ENCODE measurements at regions not wholly inside any gene's neighbourhood (a gene's known extent, or its start where the extent isn't known, plus 50 kb on each side); places are given as distances from the start of the nearest gene placed in this dataset.

DNA sequence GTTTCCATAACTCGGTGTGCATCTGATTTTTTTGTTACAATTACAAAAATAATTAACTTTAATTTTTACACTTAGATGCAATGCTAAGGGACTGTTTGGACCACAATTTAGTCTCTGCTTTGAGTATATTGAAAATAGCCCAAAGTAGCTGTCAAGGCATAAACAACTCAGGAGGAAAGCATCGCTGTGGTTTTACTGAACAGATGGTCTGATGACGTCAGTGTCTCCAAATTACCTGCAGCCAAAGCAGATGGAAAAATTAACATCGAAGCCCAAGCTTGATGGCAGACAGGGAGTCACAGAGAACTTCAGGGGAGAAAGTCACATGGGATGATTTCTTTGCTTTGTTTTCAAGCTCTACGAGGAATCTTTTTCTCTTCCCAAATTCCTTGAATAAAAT is 83.1 kb upstream of the PLCL2 start:
- H3K27ac ChIP-seq (ENCODE audit: low read length in 2 of 2) = peak overlapping the region in 1 of 2 donors; percentile 3
- peak overlapping the region; percentile 45 for H3K4me2 ChIP-seq (replicated peaks; ENCODE audit: low read depth, low read length, poor library complexity, severe bottlenecking)
- peak; percentile 55 for DNase-seq
- peak overlapping the region; percentile 92 for H3K27ac Mint-ChIP-seq
- H3K4me3 Mint-ChIP-seq = peak overlapping the region; percentile 75
- H3K9me3 ChIP-seq (ENCODE audit: control extremely low read depth in 1 of 3, control insufficient read depth in 2 of 3, insufficient read depth in 1 of 3, low read length in 2 of 3) = no peaks in the 10 kb centered on the region
- WGBS (ENCODE audit: insufficient coverage) = 0% methylated on average over 3 of the region's 5 CpGs
- POLR2A ChIA-PET = no interaction called here
- H3K27me3 Mint-ChIP-seq = no peaks in the 10 kb centered on the region
- H3K9me3 Mint-ChIP-seq (ENCODE audit: insufficient read depth) = no peaks in the 10 kb centered on the region
- peaks cover 42 to 47% of the 10 kb centered on the region in 2 donors for H3K4me1 ChIP-seq (ENCODE audit: control insufficient read depth in 2 of 2, insufficient read depth in 2 of 2, low read length in 2 of 2)
- H3K36me3 ChIP-seq (replicated peaks in 1 of 2; ENCODE audit: control extremely low read depth in 1 of 2, control insufficient read depth in 1 of 2, extremely low read depth in 1 of 2, insufficient read depth in 2 of 2, low read length in 1 of 2) = no peaks in the 10 kb centered on the region
- no peaks in the 10 kb centered on the region for H3K79me2 ChIP-seq (ENCODE audit: control insufficient read depth, insufficient read depth, low read length)
- H3K9ac ChIP-seq (ENCODE audit: low read length) = no peak overlapping the region
- H3K4me1 Mint-ChIP-seq = peaks cover 46% of the 10 kb centered on the region
- H3K4me3 ChIP-seq (ENCODE audit: control extremely low read depth in 1 of 5, extremely low read depth in 1 of 5, insufficient read depth in 1 of 5, low read depth in 2 of 5, low read length in 4 of 5) = no peak overlapping the region
- no peaks in the 10 kb centered on the region for H3K27me3 ChIP-seq (replicated peaks in 1 of 4; ENCODE audit: control extremely low read depth in 1 of 4, control insufficient read depth in 3 of 4, insufficient read depth in 4 of 4, low read length in 3 of 4)
- no peaks in the 10 kb centered on the region for H4K20me1 ChIP-seq (ENCODE audit: control insufficient read depth, insufficient read depth, low read length, poor library complexity, severe bottlenecking)
- intact Hi-C loops (cut with micrococcal nuclease) = loop anchor here (1.0 to 5.0 kb wide), 2 partner anchors 41 to 396 kb away; no protein-coding TSS in a partner anchor
- no peak overlapping the region for H2AFZ ChIP-seq (ENCODE audit: insufficient read depth, low read depth, low read length, poor library complexity, severe bottlenecking)
- ATAC-seq (ENCODE audit: low read depth) = peak; percentile 52
- CTCF ChIA-PET = interaction anchor here (1.1 to 1.3 kb wide), 2 partner anchors 27 to 92 kb away, joined by 4 to 5 read pairs; no protein-coding TSS in a partner anchor
- TF ChIP-seq EZH2 (IDR thresholded peaks at IDR 0.05; ENCODE audit: borderline replicate concordance, insufficient read depth, low read depth, low read length, poor library complexity, severe bottlenecking) (no peak), CTCF (IDR thresholded peaks at IDR 0.05) (no peak)

DNA sequence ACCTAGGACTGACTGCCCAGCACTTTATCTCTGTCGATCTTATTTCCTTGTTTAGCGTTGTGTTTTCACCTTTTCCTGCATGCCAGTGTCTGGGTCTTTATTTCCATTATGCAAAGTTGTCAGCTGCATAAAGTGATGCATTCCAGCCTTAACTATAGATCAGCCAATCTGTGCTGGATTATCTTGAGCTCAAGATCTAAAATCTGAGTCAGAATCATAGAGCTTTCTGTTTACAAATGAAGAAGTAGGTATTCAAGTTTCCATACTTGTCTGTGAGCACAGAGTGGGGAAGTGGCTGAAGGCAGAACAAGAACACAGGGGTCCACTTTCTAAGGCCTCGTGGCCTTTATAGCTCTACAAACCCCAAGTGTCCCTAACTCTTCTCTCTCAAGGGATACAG is 82.4 kb upstream of the PLCL2 start:
- ChIA-PET POLR2A (no interaction called here), CTCF (interaction anchor here (0.7 to 1.3 kb wide), 4 partner anchors 9 to 201 kb away, joined by 3 to 5 read pairs (median 4); no protein-coding TSS in a partner anchor)
- H3K9ac ChIP-seq (ENCODE audit: low read length) = no peak overlapping the region
- TF ChIP-seq CTCF (IDR thresholded peaks at IDR 0.05) (no peak), EZH2 (IDR thresholded peaks at IDR 0.05; ENCODE audit: borderline replicate concordance, insufficient read depth, low read depth, low read length, poor library complexity, severe bottlenecking) (no peak)
- Mint-ChIP-seq H3K9me3 (ENCODE audit: insufficient read depth) (no peaks in the 10 kb centered on the region), H3K27me3 (no peaks in the 10 kb centered on the region), H3K27ac (peak overlapping the region; percentile 91), H3K4me3 (peak overlapping the region; percentile 75), H3K4me1 (peaks cover 40% of the 10 kb centered on the region)
- peaks cover 35 to 40% of the 10 kb centered on the region in 2 donors for H3K4me1 ChIP-seq (ENCODE audit: control insufficient read depth in 2 of 2, insufficient read depth in 2 of 2, low read length in 2 of 2)
- peak overlapping the region; percentile 3 to 25 for H3K27ac ChIP-seq (ENCODE audit: low read length in 2 of 2)
- no peaks in the 10 kb centered on the region for H3K27me3 ChIP-seq (replicated peaks in 1 of 4; ENCODE audit: control extremely low read depth in 1 of 4, control insufficient read depth in 3 of 4, insufficient read depth in 4 of 4, low read length in 3 of 4)
- H2AFZ ChIP-seq (ENCODE audit: insufficient read depth, low read depth, low read length, poor library complexity, severe bottlenecking) = no peak overlapping the region
- H3K9me3 ChIP-seq (ENCODE audit: control extremely low read depth in 1 of 3, control insufficient read depth in 2 of 3, insufficient read depth in 1 of 3, low read length in 2 of 3) = no peaks in the 10 kb centered on the region
- no peaks in the 10 kb centered on the region for H3K79me2 ChIP-seq (ENCODE audit: control insufficient read depth, insufficient read depth, low read length)
- 44% methylated on average over 2 of the region's 3 CpGs for WGBS (ENCODE audit: insufficient coverage)
- no peaks in the 10 kb centered on the region for H3K36me3 ChIP-seq (replicated peaks in 1 of 2; ENCODE audit: control extremely low read depth in 1 of 2, control insufficient read depth in 1 of 2, extremely low read depth in 1 of 2, insufficient read depth in 2 of 2, low read length in 1 of 2)
- peak; percentile 68 for ATAC-seq (ENCODE audit: low read depth)
- H4K20me1 ChIP-seq (ENCODE audit: control insufficient read depth, insufficient read depth, low read length, poor library complexity, severe bottlenecking) = no peaks in the 10 kb centered on the region
- peak overlapping the region; percentile 45 for H3K4me2 ChIP-seq (replicated peaks; ENCODE audit: low read depth, low read length, poor library complexity, severe bottlenecking)
- intact Hi-C loops (cut with micrococcal nuclease) = loop anchor here (5.0 kb wide), 1 partner anchor 395 kb away; no protein-coding TSS in a partner anchor
- peak; percentile 40 for DNase-seq
- H3K4me3 ChIP-seq (ENCODE audit: control extremely low read depth in 1 of 5, extremely low read depth in 1 of 5, insufficient read depth in 1 of 5, low read depth in 2 of 5, low read length in 4 of 5) = no peak overlapping the region
